Activated naive CD4-positive, alpha-beta T cell treated with anti-CD3 and anti-CD28 coated beads, Interleukin-2, amount 50 U/mL, for 24 hours (primary cell): ENCODE measurements at regions not wholly inside any gene's neighbourhood (a gene's known extent, or its start where the extent isn't known, plus 50 kb on each side); places are given as distances from the start of the nearest gene placed in this dataset.
A peak's percentile ranks its signal among the peaks of the same experiment; 100 is the strongest.

ENCODE experiments used
- H3K27ac Mint-ChIP-seq: one replicate; pipeline ENCODE4 v1.8.0; 2021; ENCODE audit warnings: mild to moderate bottlenecking, mixed read lengths
- H3K27me3 Mint-ChIP-seq: one replicate; pipeline ENCODE4 v1.8.0; 2021; ENCODE audit warnings: mixed read lengths
- H3K36me3 Mint-ChIP-seq: one replicate; pipeline ENCODE4 v1.8.0; 2021; ENCODE audit warnings: mixed read lengths
- H3K4me1 Mint-ChIP-seq: one replicate; pipeline ENCODE4 v1.8.0; 2021; ENCODE audit warnings: mixed read lengths
- H3K4me3 Mint-ChIP-seq: one replicate; pipeline ENCODE4 v1.8.0; 2021; ENCODE audit warnings: mild to moderate bottlenecking, mixed read lengths
- H3K9me3 Mint-ChIP-seq: one replicate; pipeline ENCODE4 v1.8.0; 2021; ENCODE audit warnings: mixed read lengths

DNA sequence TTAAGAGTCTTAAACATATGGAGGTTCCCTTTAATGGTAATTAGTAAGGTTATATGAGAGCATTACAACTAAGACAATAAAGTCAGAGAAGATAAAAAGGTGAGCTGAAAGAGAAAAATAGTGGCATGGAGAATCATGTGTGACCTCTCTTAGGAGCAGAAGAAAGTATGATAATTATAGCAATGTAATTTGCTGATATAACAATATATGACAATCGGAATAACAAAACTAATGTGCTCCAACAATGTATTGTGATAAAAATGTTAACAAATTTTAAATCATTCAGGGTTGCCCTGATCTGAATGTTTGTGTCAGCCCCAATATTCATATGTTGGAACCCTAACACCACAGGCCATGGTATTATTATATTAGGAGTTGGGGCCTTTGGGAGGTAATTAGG, 269.6 kb upstream of the PPFIA2 start:
- H3K27me3 Mint-ChIP-seq, result peaks cover 7% of the 10 kb centered on the region
- no peaks in the 10 kb centered on the region for H3K9me3 Mint-ChIP-seq
- H3K4me3 Mint-ChIP-seq, result no peak overlapping the region
- no peak overlapping the region for H3K27ac Mint-ChIP-seq
- H3K36me3 Mint-ChIP-seq, result no peaks in the 10 kb centered on the region
- H3K4me1 Mint-ChIP-seq, result peaks cover 7% of the 10 kb centered on the region

DNA sequence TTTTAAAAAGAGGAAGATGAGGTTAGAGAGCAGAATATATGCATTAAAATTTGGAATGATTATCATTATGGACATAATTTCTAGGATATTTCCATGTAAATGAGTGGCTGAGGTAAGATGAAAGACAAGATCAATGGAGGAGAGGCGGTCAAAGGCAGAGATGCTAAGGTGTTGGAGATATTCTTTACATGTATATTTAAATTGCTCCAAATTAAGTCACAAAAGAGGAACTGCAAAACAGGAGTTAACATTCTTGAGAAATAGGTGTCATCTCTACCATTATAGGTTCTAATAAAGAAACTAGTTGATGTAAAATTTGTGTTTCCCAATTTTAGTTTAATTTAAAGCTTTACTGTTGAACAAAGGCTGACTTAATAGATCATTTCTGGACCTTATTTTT, 268.5 kb upstream of the PPFIA2 start:
- Mint-ChIP-seq H3K27me3 (peaks cover 7% of the 10 kb centered on the region), H3K36me3 (no peaks in the 10 kb centered on the region), H3K9me3 (no peaks in the 10 kb centered on the region), H3K4me3 (no peak overlapping the region), H3K4me1 (peaks cover 7% of the 10 kb centered on the region), H3K27ac (no peak overlapping the region)

GRCh38 chr12:82025462-82025861, 266.3 kb upstream of the PPFIA2 start:
- Mint-ChIP-seq H3K27me3 (peaks cover 8% of the 10 kb centered on the region), H3K4me3 (no peak overlapping the region), H3K9me3 (no peaks in the 10 kb centered on the region), H3K36me3 (no peaks in the 10 kb centered on the region), H3K4me1 (peaks cover 7% of the 10 kb centered on the region), H3K27ac (no peak overlapping the region)

DNA sequence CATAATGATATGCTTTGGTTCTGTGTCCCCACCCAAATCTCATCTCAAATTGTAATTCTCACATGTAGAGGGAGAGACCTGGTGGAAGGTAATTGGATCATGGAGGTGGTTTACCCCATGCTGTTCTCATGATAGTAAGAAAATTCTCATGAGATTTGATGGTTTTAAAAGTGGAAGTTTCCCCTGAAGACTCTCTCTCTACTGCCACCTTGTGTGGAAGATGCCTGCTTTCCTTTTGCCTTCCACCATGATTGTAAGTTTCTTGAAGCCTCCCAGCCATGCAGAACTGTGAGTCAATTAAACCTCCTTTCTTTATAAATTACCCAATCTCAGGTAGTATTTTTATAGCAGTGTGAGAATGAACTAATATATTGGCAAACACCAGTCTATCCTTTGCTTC, 260.4 kb upstream of the PPFIA2 start:
- no peak overlapping the region for H3K4me3 Mint-ChIP-seq
- H3K36me3 Mint-ChIP-seq, result no peaks in the 10 kb centered on the region
- H3K27me3 Mint-ChIP-seq, result peaks cover 5% of the 10 kb centered on the region
- H3K4me1 Mint-ChIP-seq, result no peaks in the 10 kb centered on the region
- no peak overlapping the region for H3K27ac Mint-ChIP-seq
- peaks cover 8% of the 10 kb centered on the region for H3K9me3 Mint-ChIP-seq

- peaks cover 8% of the 10 kb centered on the region for H3K9me3 Mint-ChIP-seq
- peaks cover 3% of the 10 kb centered on the region for H3K27me3 Mint-ChIP-seq
- H3K36me3 Mint-ChIP-seq, result no peaks in the 10 kb centered on the region
- H3K4me3 Mint-ChIP-seq, result no peak overlapping the region
- H3K27ac Mint-ChIP-seq, result no peak overlapping the region
- no peaks in the 10 kb centered on the region for H3K4me1 Mint-ChIP-seq
Observed at GRCh38 chr12:82015623-82016347, 256.6 kb upstream of the PPFIA2 start.

- Mint-ChIP-seq H3K27ac (no peak overlapping the region), H3K4me3 (no peak overlapping the region), H3K9me3 (no peaks in the 10 kb centered on the region), H3K27me3 (peaks cover 3% of the 10 kb centered on the region), H3K4me1 (no peaks in the 10 kb centered on the region), H3K36me3 (no peaks in the 10 kb centered on the region)
Observed at GRCh38 chr12:82012176-82012575, 253.0 kb upstream of the PPFIA2 start.

- Mint-ChIP-seq H3K4me1 (no peaks in the 10 kb centered on the region), H3K36me3 (no peaks in the 10 kb centered on the region), H3K27ac (no peak overlapping the region), H3K27me3 (peaks cover 3% of the 10 kb centered on the region), H3K9me3 (no peaks in the 10 kb centered on the region), H3K4me3 (no peak overlapping the region)
Observed at GRCh38 chr12:82009524-82009923, 250.4 kb upstream of the PPFIA2 start.

DNA sequence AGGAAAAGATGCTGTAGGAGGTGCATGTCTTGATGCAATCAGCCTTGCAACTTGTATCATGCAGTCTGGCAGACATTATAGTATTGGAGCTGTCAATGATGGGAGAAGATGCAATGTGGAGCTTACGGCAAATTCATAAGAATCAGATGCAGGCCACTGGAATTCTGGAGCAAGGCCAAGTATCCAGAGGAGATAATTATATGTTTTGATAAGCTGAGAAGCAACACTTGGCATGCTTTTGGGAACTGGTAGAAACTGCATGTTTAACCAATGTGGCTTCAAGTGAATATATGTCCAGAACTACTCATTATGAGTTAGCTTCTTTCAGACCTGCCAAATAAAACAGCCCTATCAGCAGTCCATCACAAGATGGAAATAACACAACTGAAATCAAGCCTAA, 249.1 kb upstream of the PPFIA2 start:
- no peaks in the 10 kb centered on the region for H3K9me3 Mint-ChIP-seq
- H3K4me1 Mint-ChIP-seq, result no peaks in the 10 kb centered on the region
- H3K27me3 Mint-ChIP-seq, result peaks cover 3% of the 10 kb centered on the region
- H3K36me3 Mint-ChIP-seq, result no peaks in the 10 kb centered on the region
- no peak overlapping the region for H3K4me3 Mint-ChIP-seq
- H3K27ac Mint-ChIP-seq, result no peak overlapping the region

DNA sequence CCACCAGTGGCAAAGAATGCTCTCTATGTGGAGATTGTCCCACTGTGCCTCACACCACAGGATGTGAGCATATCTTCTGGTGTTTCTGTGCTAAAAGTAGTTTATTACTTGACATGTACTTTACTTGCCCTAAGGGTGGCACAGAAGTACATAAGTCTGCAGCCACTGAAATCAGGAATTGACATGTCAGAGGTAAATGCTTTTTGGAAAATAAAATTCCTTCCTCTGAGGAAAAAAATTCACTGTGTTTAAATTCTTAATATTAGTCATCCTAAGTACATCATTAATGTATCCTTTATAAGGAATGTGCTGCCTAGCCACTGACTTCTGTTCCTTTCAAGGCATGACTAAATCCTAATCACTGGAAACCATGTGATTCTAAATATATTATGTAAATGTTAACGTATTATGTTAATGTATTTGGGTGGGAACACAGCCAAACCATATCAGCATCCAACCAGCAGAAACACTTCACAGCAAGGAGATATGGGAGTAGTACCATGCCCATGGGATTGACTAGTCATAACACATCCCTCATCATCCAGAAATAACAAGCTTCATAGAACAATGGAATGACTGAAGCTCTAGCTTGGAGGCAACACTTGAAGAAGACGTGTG, 239.7 kb upstream of the PPFIA2 start:
- Mint-ChIP-seq H3K4me1 (no peaks in the 10 kb centered on the region), H3K9me3 (peaks cover 6% of the 10 kb centered on the region), H3K27ac (no peak overlapping the region)

DNA sequence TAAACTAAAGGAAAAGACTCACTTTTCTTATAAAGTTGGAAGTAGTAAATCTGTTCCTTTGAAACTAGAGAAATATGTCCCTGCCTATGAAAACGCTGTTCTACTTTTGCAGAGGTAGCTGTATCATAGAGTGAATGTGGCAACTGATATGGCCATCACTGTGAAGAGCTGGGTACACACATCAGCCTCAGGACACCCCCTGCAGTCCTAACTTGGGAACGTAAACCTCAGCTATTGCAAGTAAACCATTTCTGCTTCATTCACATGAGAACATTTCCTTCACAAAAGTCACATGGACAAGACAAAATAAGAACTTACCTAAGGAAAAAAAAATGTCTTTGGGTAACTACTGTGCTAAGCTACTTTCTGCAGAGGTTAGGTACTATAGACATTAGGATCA, 233.3 kb upstream of the PPFIA2 start:
- H3K4me3 Mint-ChIP-seq, result no peak overlapping the region
- H3K36me3 Mint-ChIP-seq, result no peaks in the 10 kb centered on the region
- no peaks in the 10 kb centered on the region for H3K27me3 Mint-ChIP-seq
- H3K4me1 Mint-ChIP-seq, result peaks cover 4% of the 10 kb centered on the region
- peak overlapping the region; percentile 57 for H3K27ac Mint-ChIP-seq
- no peaks in the 10 kb centered on the region for H3K9me3 Mint-ChIP-seq

More for the DNA sequence above, 239.7 kb upstream of the PPFIA2 start:
- Mint-ChIP-seq H3K4me3 (no peak overlapping the region), H3K36me3 (no peaks in the 10 kb centered on the region), H3K27me3 (no peaks in the 10 kb centered on the region)

DNA sequence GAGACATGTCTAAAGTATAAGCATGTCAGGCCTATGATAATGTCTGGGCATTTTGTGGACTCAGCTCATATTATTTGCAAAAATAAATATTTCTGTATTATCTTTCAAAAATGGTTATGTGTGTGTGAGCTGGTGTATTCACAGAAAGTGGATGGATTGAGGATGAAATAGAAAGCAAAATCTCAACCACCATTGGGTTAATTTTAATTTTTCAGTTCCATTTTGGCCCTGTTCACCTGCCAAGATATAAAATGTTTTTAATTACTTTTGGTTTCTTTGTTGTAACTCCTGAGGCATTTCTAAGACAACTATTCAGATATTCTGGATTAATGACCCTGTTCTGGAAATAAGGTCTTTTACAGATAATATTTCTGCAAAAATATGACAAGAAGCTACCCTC, 232.7 kb upstream of the PPFIA2 start:
- Mint-ChIP-seq H3K36me3 (no peaks in the 10 kb centered on the region), H3K4me1 (peaks cover 4% of the 10 kb centered on the region), H3K9me3 (no peaks in the 10 kb centered on the region), H3K27ac (no peak overlapping the region), H3K27me3 (no peaks in the 10 kb centered on the region), H3K4me3 (no peak overlapping the region)

DNA sequence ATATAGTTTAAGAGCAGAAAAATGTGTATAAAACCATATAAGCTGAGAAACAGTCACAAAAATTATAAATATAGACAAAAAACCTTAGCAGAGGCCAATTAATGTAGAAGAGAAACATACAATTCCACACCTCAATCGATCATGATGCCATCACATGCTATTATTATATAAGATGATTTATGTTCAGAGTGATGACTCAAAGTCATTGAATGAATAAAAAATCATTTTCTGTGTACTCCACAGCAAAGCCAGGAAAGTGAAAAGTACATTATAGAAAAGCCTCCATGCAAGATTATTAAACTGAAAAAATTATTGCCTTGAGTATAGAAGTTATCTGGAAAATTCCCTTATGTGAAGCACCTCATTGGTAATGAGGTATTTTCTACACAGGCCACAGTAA, 229.2 kb upstream of the PPFIA2 start:
- no peak overlapping the region for H3K27ac Mint-ChIP-seq

GRCh38 chr12:81987371-81987770, 228.2 kb upstream of the PPFIA2 start:
- Mint-ChIP-seq H3K9me3 (no peaks in the 10 kb centered on the region), H3K27ac (no peak overlapping the region)

More for the DNA sequence above, 229.2 kb upstream of the PPFIA2 start:
- Mint-ChIP-seq H3K9me3 (no peaks in the 10 kb centered on the region), H3K27me3 (no peaks in the 10 kb centered on the region), H3K36me3 (no peaks in the 10 kb centered on the region), H3K4me3 (no peak overlapping the region), H3K4me1 (peaks cover 4% of the 10 kb centered on the region)

GRCh38 chr12:81976661-81977060, 217.5 kb upstream of the PPFIA2 start:
- Mint-ChIP-seq H3K36me3 (no peaks in the 10 kb centered on the region), H3K27me3 (peaks cover 2% of the 10 kb centered on the region), H3K27ac (no peak overlapping the region), H3K9me3 (peaks cover 10% of the 10 kb centered on the region), H3K4me3 (no peak overlapping the region), H3K4me1 (no peaks in the 10 kb centered on the region)

More at GRCh38 chr12:81987371-81987770, 228.2 kb upstream of the PPFIA2 start:
- Mint-ChIP-seq H3K4me1 (peaks cover 2% of the 10 kb centered on the region), H3K36me3 (no peaks in the 10 kb centered on the region), H3K4me3 (no peak overlapping the region), H3K27me3 (no peaks in the 10 kb centered on the region)

GRCh38 chr12:81974762-81975161, 215.6 kb upstream of the PPFIA2 start:
- Mint-ChIP-seq H3K36me3 (no peaks in the 10 kb centered on the region), H3K27me3 (no peaks in the 10 kb centered on the region), H3K27ac (no peak overlapping the region), H3K4me1 (no peaks in the 10 kb centered on the region), H3K4me3 (no peak overlapping the region), H3K9me3 (no peaks in the 10 kb centered on the region)

DNA sequence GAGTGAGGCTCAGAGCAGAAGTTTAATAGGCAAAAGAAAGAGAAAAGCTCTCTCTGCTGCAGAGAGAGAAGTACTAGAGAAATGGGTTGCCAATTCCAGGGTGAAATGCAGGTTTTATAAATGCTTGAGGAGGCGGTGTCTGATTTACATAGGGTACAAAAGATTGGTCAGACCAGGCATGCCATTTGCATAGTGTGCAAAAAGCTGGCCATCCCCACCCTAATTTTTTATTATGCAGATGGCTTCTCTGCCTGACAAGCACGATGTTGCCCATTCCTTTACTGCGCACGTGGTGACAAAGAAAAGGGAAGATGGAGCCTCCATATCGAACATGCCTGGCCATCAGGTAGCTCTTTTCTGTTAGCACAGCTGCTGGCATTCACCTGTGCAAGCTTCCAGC, 209.3 kb upstream of the PPFIA2 start:
- H3K36me3 Mint-ChIP-seq, result no peaks in the 10 kb centered on the region

More for the DNA sequence above, 209.3 kb upstream of the PPFIA2 start:
- Mint-ChIP-seq H3K9me3 (no peaks in the 10 kb centered on the region), H3K4me3 (no peak overlapping the region), H3K27ac (no peak overlapping the region), H3K4me1 (no peaks in the 10 kb centered on the region), H3K27me3 (no peaks in the 10 kb centered on the region)
